Activated naive CD8-positive, alpha-beta T cell (primary cell): ENCODE measurements at regions not wholly inside any gene's neighbourhood (a gene's known extent, or its start where the extent isn't known, plus 50 kb on each side); places are given as distances from the start of the nearest gene placed in this dataset.

Experiments used
- H3K27ac Mint-ChIP-seq: one replicate; pipeline ENCODE4 v1.8.0; 2021; ENCODE audit warnings: mixed read lengths
- H3K27me3 Mint-ChIP-seq: one replicate; pipeline ENCODE4 v1.8.0; 2021; ENCODE audit warnings: mixed read lengths
- H3K36me3 Mint-ChIP-seq: one replicate; pipeline ENCODE4 v1.8.0; 2021; ENCODE audit warnings: mixed read lengths
- H3K4me1 Mint-ChIP-seq: one replicate; pipeline ENCODE4 v1.8.0; 2021; ENCODE audit warnings: low read depth, mixed read lengths
- H3K4me3 Mint-ChIP-seq: one replicate; pipeline ENCODE4 v1.8.0; 2021; ENCODE audit warnings: mild to moderate bottlenecking, mixed read lengths
- H3K9me3 Mint-ChIP-seq: one replicate; pipeline ENCODE4 v1.8.0; 2021; ENCODE audit warnings: low read depth, mixed read lengths

- Mint-ChIP-seq H3K27ac (no peak overlapping the region), H3K4me3 (no peak overlapping the region), H3K9me3 (no peaks in the 10 kb centered on the region), H3K4me1 (no peaks in the 10 kb centered on the region), H3K36me3 (no peaks in the 10 kb centered on the region), H3K27me3 (no peaks in the 10 kb centered on the region)
These were observed 610.1 kb upstream of the CDH4 start for GRCh38 chr20:60641879-60642447.

- Mint-ChIP-seq H3K27me3 (no peaks in the 10 kb centered on the region), H3K4me1 (no peaks in the 10 kb centered on the region), H3K36me3 (no peaks in the 10 kb centered on the region), H3K27ac (no peak overlapping the region), H3K9me3 (no peaks in the 10 kb centered on the region), H3K4me3 (no peak overlapping the region)
These were observed 609.5 kb upstream of the CDH4 start for GRCh38 chr20:60642541-60642940.

- Mint-ChIP-seq H3K27me3 (peaks cover 2% of the 10 kb centered on the region), H3K4me1 (no peaks in the 10 kb centered on the region), H3K27ac (no peak overlapping the region), H3K9me3 (no peaks in the 10 kb centered on the region), H3K36me3 (no peaks in the 10 kb centered on the region), H3K4me3 (no peak overlapping the region)
These were observed 603.5 kb upstream of the CDH4 start for GRCh38 chr20:60648556-60648955.

- Mint-ChIP-seq H3K4me1 (no peaks in the 10 kb centered on the region), H3K27me3 (peaks cover 2% of the 10 kb centered on the region), H3K36me3 (no peaks in the 10 kb centered on the region), H3K4me3 (no peak overlapping the region), H3K9me3 (peaks cover under 1% of the 10 kb centered on the region), H3K27ac (no peak overlapping the region)
These were observed 602.5 kb upstream of the CDH4 start for GRCh38 chr20:60649541-60649940.

- H3K27me3 Mint-ChIP-seq = peaks cover 2% of the 10 kb centered on the region
- no peak overlapping the region for H3K27ac Mint-ChIP-seq
- no peaks in the 10 kb centered on the region for H3K36me3 Mint-ChIP-seq
- H3K4me1 Mint-ChIP-seq = no peaks in the 10 kb centered on the region
- H3K9me3 Mint-ChIP-seq = peaks cover 6% of the 10 kb centered on the region
- H3K4me3 Mint-ChIP-seq = no peak overlapping the region
These were observed 602.0 kb upstream of the CDH4 start for GRCh38 chr20:60650087-60650486.

- no peaks in the 10 kb centered on the region for H3K4me1 Mint-ChIP-seq
- H3K27ac Mint-ChIP-seq = no peak overlapping the region
- H3K36me3 Mint-ChIP-seq = no peaks in the 10 kb centered on the region
- no peak overlapping the region for H3K4me3 Mint-ChIP-seq
- H3K9me3 Mint-ChIP-seq = peaks cover 13% of the 10 kb centered on the region
- H3K27me3 Mint-ChIP-seq = peaks cover 2% of the 10 kb centered on the region
These were observed 600.0 kb upstream of the CDH4 start for GRCh38 chr20:60652046-60652445.

GRCh38 chr20:60652615-60653014, 599.4 kb upstream of the CDH4 start:
- Mint-ChIP-seq H3K9me3 (peaks cover 13% of the 10 kb centered on the region), H3K36me3 (no peaks in the 10 kb centered on the region), H3K27ac (no peak overlapping the region), H3K4me3 (no peak overlapping the region), H3K27me3 (peaks cover 2% of the 10 kb centered on the region), H3K4me1 (no peaks in the 10 kb centered on the region)

- no peaks in the 10 kb centered on the region for H3K4me1 Mint-ChIP-seq
- no peak overlapping the region for H3K4me3 Mint-ChIP-seq
- no peak overlapping the region for H3K27ac Mint-ChIP-seq
- peaks cover 2% of the 10 kb centered on the region for H3K27me3 Mint-ChIP-seq
- peaks cover 13% of the 10 kb centered on the region for H3K9me3 Mint-ChIP-seq
- no peaks in the 10 kb centered on the region for H3K36me3 Mint-ChIP-seq
These were observed 598.8 kb upstream of the CDH4 start for GRCh38 chr20:60653111-60653845.

- Mint-ChIP-seq H3K4me1 (no peaks in the 10 kb centered on the region), H3K36me3 (no peaks in the 10 kb centered on the region), H3K27me3 (no peaks in the 10 kb centered on the region), H3K4me3 (no peak overlapping the region), H3K27ac (no peak overlapping the region), H3K9me3 (peaks cover 13% of the 10 kb centered on the region)
These were observed 593.4 kb upstream of the CDH4 start for GRCh38 chr20:60658681-60659080.

GRCh38 chr20:60659240-60659639, 592.8 kb upstream of the CDH4 start:
- H3K4me3 Mint-ChIP-seq = no peak overlapping the region
- H3K4me1 Mint-ChIP-seq = no peaks in the 10 kb centered on the region
- H3K9me3 Mint-ChIP-seq = peaks cover 13% of the 10 kb centered on the region
- H3K36me3 Mint-ChIP-seq = no peaks in the 10 kb centered on the region
- H3K27me3 Mint-ChIP-seq = no peaks in the 10 kb centered on the region
- H3K27ac Mint-ChIP-seq = no peak overlapping the region

GRCh38 chr20:60662307-60662706, 589.8 kb upstream of the CDH4 start:
- no peaks in the 10 kb centered on the region for H3K4me1 Mint-ChIP-seq
- H3K36me3 Mint-ChIP-seq = no peaks in the 10 kb centered on the region

GRCh38 chr20:60664106-60664505, 588.0 kb upstream of the CDH4 start:
- H3K9me3 Mint-ChIP-seq = no peaks in the 10 kb centered on the region
- no peaks in the 10 kb centered on the region for H3K4me1 Mint-ChIP-seq
- H3K27me3 Mint-ChIP-seq = no peaks in the 10 kb centered on the region
- no peak overlapping the region for H3K4me3 Mint-ChIP-seq
- no peaks in the 10 kb centered on the region for H3K36me3 Mint-ChIP-seq
- H3K27ac Mint-ChIP-seq = no peak overlapping the region

More at GRCh38 chr20:60662307-60662706, 589.8 kb upstream of the CDH4 start:
- Mint-ChIP-seq H3K27me3 (no peaks in the 10 kb centered on the region), H3K9me3 (no peaks in the 10 kb centered on the region), H3K27ac (no peak overlapping the region), H3K4me3 (no peak overlapping the region)

- Mint-ChIP-seq H3K27ac (no peak overlapping the region), H3K4me1 (no peaks in the 10 kb centered on the region), H3K36me3 (no peaks in the 10 kb centered on the region), H3K27me3 (no peaks in the 10 kb centered on the region), H3K9me3 (no peaks in the 10 kb centered on the region), H3K4me3 (no peak overlapping the region)
These were observed 584.4 kb upstream of the CDH4 start for GRCh38 chr20:60667641-60668040.

GRCh38 chr20:60669211-60669610, 582.9 kb upstream of the CDH4 start:
- Mint-ChIP-seq H3K27ac (no peak overlapping the region), H3K4me3 (no peak overlapping the region), H3K4me1 (no peaks in the 10 kb centered on the region), H3K27me3 (no peaks in the 10 kb centered on the region), H3K9me3 (no peaks in the 10 kb centered on the region), H3K36me3 (no peaks in the 10 kb centered on the region)

- Mint-ChIP-seq H3K27me3 (peaks cover 2% of the 10 kb centered on the region), H3K27ac (no peak overlapping the region), H3K4me1 (no peaks in the 10 kb centered on the region), H3K9me3 (no peaks in the 10 kb centered on the region), H3K36me3 (no peaks in the 10 kb centered on the region), H3K4me3 (no peak overlapping the region)
These were observed 576.0 kb upstream of the CDH4 start for GRCh38 chr20:60676011-60676410.

- Mint-ChIP-seq H3K9me3 (no peaks in the 10 kb centered on the region), H3K27ac (no peak overlapping the region), H3K4me1 (no peaks in the 10 kb centered on the region), H3K36me3 (no peaks in the 10 kb centered on the region), H3K27me3 (peaks cover 2% of the 10 kb centered on the region), H3K4me3 (no peak overlapping the region)
These were observed 574.2 kb upstream of the CDH4 start for GRCh38 chr20:60677819-60678218.
